ENCODE measurements at regions not wholly inside any gene's neighbourhood (a gene's known extent, or its start where the extent isn't known, plus 50 kb on each side); places are given as distances from the start of the nearest gene placed in this dataset.

DNA sequence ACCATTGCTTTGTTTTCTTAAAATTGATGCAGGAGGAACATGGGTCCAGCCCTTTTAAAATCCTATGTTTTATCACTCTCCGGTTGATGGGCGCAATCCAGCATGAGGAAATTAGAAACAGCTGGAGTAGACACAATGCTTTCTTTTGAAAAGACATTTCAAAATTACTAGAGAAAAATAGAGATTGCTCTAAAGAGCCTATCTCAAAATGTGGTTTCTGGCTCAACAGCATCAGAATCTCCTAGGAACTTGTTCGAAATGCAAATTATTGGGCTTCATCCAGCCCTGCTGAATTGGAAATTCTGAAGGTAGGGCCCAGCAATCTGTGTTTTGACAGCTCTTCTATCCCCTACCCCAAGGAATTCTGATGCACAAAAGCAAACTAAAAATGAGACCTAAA, 190.8 kb upstream of the BMP2 start (continued):
- no peak for TF ChIP-seq ZNF423 (CRISPR knock-in tag; IDR thresholded peaks at IDR 0.05)
- no peak for TF ChIP-seq ZNF317 (CRISPR knock-in tag; IDR thresholded peaks at IDR 0.05; ENCODE audit: borderline replicate concordance, low read depth)
- TF ChIP-seq ZNF121 (CRISPR knock-in tag; IDR thresholded peaks at IDR 0.05) = no peak
- TF ChIP-seq ZNF512 (CRISPR knock-in tag; IDR thresholded peaks at IDR 0.05; ENCODE audit: borderline replicate concordance) = no peak
- no peak for TF ChIP-seq CDX4 (CRISPR knock-in tag; IDR thresholded peaks at IDR 0.05; ENCODE audit: borderline replicate concordance)
- TF ChIP-seq GABPB1 (CRISPR knock-in tag; IDR thresholded peaks at IDR 0.05) = no peak
- no peak for TF ChIP-seq ETV6 (CRISPR knock-in tag; IDR thresholded peaks at IDR 0.05)

- ChIA-PET CTCF (interaction anchor here (1.5 to 1.6 kb wide), 2 partner anchors 50 to 391 kb away, joined by 3 read pairs; no protein-coding TSS in a partner anchor), POLR2A (interaction anchor here (0.5 kb wide), 1 partner anchor 697 kb away, joined by 3 read pairs; no protein-coding TSS in a partner anchor)
- TF ChIP-seq ZBTB21 (CRISPR knock-in tag; IDR thresholded peaks at IDR 0.05; ENCODE audit: borderline replicate concordance) = no peak
- TF ChIP-seq ATF1 (CRISPR knock-in tag; IDR thresholded peaks at IDR 0.05) = no peak
- no peak for TF ChIP-seq ESRRA (CRISPR knock-in tag; IDR thresholded peaks at IDR 0.05; ENCODE audit: borderline replicate concordance)
- TF ChIP-seq, protein P1, sequence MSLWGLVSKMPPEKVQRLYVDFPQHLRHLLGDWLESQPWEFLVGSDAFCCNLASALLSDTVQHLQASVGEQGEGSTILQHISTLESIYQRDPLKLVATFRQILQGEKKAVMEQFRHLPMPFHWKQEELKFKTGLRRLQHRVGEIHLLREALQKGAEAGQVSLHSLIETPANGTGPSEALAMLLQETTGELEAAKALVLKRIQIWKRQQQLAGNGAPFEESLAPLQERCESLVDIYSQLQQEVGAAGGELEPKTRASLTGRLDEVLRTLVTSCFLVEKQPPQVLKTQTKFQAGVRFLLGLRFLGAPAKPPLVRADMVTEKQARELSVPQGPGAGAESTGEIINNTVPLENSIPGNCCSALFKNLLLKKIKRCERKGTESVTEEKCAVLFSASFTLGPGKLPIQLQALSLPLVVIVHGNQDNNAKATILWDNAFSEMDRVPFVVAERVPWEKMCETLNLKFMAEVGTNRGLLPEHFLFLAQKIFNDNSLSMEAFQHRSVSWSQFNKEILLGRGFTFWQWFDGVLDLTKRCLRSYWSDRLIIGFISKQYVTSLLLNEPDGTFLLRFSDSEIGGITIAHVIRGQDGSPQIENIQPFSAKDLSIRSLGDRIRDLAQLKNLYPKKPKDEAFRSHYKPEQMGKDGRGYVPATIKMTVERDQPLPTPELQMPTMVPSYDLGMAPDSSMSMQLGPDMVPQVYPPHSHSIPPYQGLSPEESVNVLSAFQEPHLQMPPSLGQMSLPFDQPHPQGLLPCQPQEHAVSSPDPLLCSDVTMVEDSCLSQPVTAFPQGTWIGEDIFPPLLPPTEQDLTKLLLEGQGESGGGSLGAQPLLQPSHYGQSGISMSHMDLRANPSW (CRISPR knock-in tag; conservative IDR thresholded peaks at IDR 0.05; ENCODE audit: low read depth) = no peak
- TF ChIP-seq, protein P2, sequence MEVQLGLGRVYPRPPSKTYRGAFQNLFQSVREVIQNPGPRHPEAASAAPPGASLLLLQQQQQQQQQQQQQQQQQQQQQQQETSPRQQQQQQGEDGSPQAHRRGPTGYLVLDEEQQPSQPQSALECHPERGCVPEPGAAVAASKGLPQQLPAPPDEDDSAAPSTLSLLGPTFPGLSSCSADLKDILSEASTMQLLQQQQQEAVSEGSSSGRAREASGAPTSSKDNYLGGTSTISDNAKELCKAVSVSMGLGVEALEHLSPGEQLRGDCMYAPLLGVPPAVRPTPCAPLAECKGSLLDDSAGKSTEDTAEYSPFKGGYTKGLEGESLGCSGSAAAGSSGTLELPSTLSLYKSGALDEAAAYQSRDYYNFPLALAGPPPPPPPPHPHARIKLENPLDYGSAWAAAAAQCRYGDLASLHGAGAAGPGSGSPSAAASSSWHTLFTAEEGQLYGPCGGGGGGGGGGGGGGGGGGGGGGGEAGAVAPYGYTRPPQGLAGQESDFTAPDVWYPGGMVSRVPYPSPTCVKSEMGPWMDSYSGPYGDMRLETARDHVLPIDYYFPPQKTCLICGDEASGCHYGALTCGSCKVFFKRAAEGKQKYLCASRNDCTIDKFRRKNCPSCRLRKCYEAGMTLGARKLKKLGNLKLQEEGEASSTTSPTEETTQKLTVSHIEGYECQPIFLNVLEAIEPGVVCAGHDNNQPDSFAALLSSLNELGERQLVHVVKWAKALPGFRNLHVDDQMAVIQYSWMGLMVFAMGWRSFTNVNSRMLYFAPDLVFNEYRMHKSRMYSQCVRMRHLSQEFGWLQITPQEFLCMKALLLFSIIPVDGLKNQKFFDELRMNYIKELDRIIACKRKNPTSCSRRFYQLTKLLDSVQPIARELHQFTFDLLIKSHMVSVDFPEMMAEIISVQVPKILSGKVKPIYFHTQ (CRISPR knock-in tag; IDR thresholded peaks at IDR 0.05) = no peak
- no peak for TF ChIP-seq TEAD1 (CRISPR knock-in tag; IDR thresholded peaks at IDR 0.05)
- DNase-seq (ENCODE audit: low spot score) (no peak), ATAC-seq (no peak)
- Mint-ChIP-seq H3K4me3 (no peak overlapping the region), H3K27me3 (ENCODE audit: low read depth) (no peaks in the 10 kb centered on the region), H3K36me3 (no peaks in the 10 kb centered on the region), H3K27ac (no peak overlapping the region), H3K4me1 (no peaks in the 10 kb centered on the region), H3K9me3 (no peaks in the 10 kb centered on the region)
Observed at GRCh38 chr20:6575912-6576401, 191.5 kb upstream of the BMP2 start.

- H3K9me3 Mint-ChIP-seq = peaks cover 5% of the 10 kb centered on the region; the same call in 1 of the 2 replicates
- DNase-seq (ENCODE audit: low spot score) (no peak), ATAC-seq (no peak)
- no peaks in the 10 kb centered on the region for H3K4me1 Mint-ChIP-seq
- no peak overlapping the region for H3K27ac Mint-ChIP-seq
- H3K36me3 Mint-ChIP-seq = no peaks in the 10 kb centered on the region
- H3K27me3 Mint-ChIP-seq (ENCODE audit: low read depth) = no peaks in the 10 kb centered on the region
- ChIA-PET POLR2A (no interaction called here), CTCF (no interaction called here)
- H3K4me3 Mint-ChIP-seq = no peak overlapping the region
- TF ChIP-seq ERG (CRISPR knock-in tag; IDR thresholded peaks at IDR 0.05) = no peak
- TF ChIP-seq IRF2 (CRISPR knock-in tag; IDR thresholded peaks at IDR 0.05; ENCODE audit: borderline replicate concordance, low read depth) = no peak
- TF ChIP-seq FOXP4 (CRISPR knock-in tag; IDR thresholded peaks at IDR 0.05) = no peak
- no peak for TF ChIP-seq NR1H2 (CRISPR knock-in tag; IDR thresholded peaks at IDR 0.05)
- TF ChIP-seq TEAD4 (CRISPR knock-in tag; IDR thresholded peaks at IDR 0.05) = no peak
- TF ChIP-seq, protein P3, sequence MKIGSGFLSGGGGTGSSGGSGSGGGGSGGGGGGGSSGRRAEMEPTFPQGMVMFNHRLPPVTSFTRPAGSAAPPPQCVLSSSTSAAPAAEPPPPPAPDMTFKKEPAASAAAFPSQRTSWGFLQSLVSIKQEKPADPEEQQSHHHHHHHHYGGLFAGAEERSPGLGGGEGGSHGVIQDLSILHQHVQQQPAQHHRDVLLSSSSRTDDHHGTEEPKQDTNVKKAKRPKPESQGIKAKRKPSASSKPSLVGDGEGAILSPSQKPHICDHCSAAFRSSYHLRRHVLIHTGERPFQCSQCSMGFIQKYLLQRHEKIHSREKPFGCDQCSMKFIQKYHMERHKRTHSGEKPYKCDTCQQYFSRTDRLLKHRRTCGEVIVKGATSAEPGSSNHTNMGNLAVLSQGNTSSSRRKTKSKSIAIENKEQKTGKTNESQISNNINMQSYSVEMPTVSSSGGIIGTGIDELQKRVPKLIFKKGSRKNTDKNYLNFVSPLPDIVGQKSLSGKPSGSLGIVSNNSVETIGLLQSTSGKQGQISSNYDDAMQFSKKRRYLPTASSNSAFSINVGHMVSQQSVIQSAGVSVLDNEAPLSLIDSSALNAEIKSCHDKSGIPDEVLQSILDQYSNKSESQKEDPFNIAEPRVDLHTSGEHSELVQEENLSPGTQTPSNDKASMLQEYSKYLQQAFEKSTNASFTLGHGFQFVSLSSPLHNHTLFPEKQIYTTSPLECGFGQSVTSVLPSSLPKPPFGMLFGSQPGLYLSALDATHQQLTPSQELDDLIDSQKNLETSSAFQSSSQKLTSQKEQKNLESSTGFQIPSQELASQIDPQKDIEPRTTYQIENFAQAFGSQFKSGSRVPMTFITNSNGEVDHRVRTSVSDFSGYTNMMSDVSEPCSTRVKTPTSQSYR (CRISPR knock-in tag; IDR thresholded peaks at IDR 0.05) = no peak
- no peak for TF ChIP-seq NFYB (CRISPR knock-in tag; conservative IDR thresholded peaks at IDR 0.05; ENCODE audit: low read depth)
Observed at GRCh38 chr20:6566821-6567220, 200.7 kb upstream of the BMP2 start.
